CD4-positive, alpha-beta T cell (primary cell): ENCODE measurements at regions not wholly inside any gene's neighbourhood (a gene's known extent, or its start where the extent isn't known, plus 50 kb on each side); places are given as distances from the start of the nearest gene placed in this dataset.

Experiments used
- ATAC-seq: fragments of 200-7000 bp; cut with Tn5 transposase; one replicate; pipeline ENCODE4 v1.10.0; 2022; ENCODE audit warnings: mild to moderate bottlenecking; ENCODE audit not compliant: poor library complexity
- CTCF ChIA-PET: fragments of 350-600 bp; sonication (Branson Sonifier 250); formaldehyde crosslinking; loops from one replicate; lab custom pipeline; 2021; ENCODE audit warnings: antibody characterized with exemption, inconsistent platforms; lab: Charles Lee
- POLR2A ChIA-PET: fragments of 350-600 bp; sonication (Branson Sonifier 250); formaldehyde crosslinking; loops from one replicate; lab custom pipeline; 2021; ENCODE audit warnings: antibody characterized with exemption, inconsistent platforms; lab: Charles Lee
- DNase-seq, 14 experiments: peaks; one replicate each; pipeline ENCODE4 v3.0.0-alpha.2; 2013 to 2020; ENCODE audit warnings: mixed read lengths in 2 of 14
- H3K27ac ChIP-seq, 2 donors: one replicate each; pipeline versions ENCODE4 v1.5.1 to v1.7.0; 2013; ENCODE audit warnings: low read length in 2 of 2, low read depth in 1 of 2, mild to moderate bottlenecking in 1 of 2
- H3K27me3 ChIP-seq, 2 experiments: 1 replicate in 1 of 2; 2 replicates in 1 of 2; pipeline versions ENCODE4 v1.6.1 to v1.7.0; 2013; ENCODE audit warnings: low read length in 2 of 2, control low read depth in 1 of 2, mild to moderate bottlenecking in 1 of 2, moderate library complexity in 1 of 2; ENCODE audit not compliant: insufficient read depth in 2 of 2, control insufficient read depth in 1 of 2
- H3K36me3 ChIP-seq: one replicate; pipeline ENCODE4 v1.6.1; 2013; ENCODE audit warnings: low read length, control low read depth; ENCODE audit not compliant: insufficient read depth
- H3K4me1 ChIP-seq: one replicate; pipeline ENCODE4 v1.6.1; 2013; ENCODE audit warnings: low read length, control low read depth; ENCODE audit not compliant: insufficient read depth
- H3K4me3 ChIP-seq: one replicate; pipeline ENCODE4 v1.5.1; 2013; ENCODE audit warnings: mild to moderate bottlenecking, low read length, moderate library complexity
- H3K9me3 ChIP-seq, 2 experiments: 1 replicate in 1 of 2; 2 replicates in 1 of 2; pipeline versions ENCODE4 v1.6.1 to v1.7.0; 2013; ENCODE audit warnings: low read length in 2 of 2, mild to moderate bottlenecking in 2 of 2, control low read depth in 1 of 2, moderate library complexity in 1 of 2; ENCODE audit not compliant: control insufficient read depth in 1 of 2, insufficient read depth in 1 of 2
- H3K27ac Mint-ChIP-seq: one replicate; pipeline ENCODE4 v1.8.0; 2020; ENCODE audit warnings: mixed read lengths
- H3K27me3 Mint-ChIP-seq: one replicate; pipeline ENCODE4 v1.8.0; 2021; ENCODE audit warnings: mixed read lengths
- H3K36me3 Mint-ChIP-seq: one replicate; pipeline ENCODE4 v1.8.0; 2021; ENCODE audit warnings: low read depth, mixed read lengths
- H3K4me1 Mint-ChIP-seq: one replicate; pipeline ENCODE4 v1.8.0; 2021; ENCODE audit warnings: low read depth, mixed read lengths
- H3K4me3 Mint-ChIP-seq: one replicate; pipeline ENCODE4 v1.8.0; 2020; ENCODE audit warnings: mild to moderate bottlenecking, mixed read lengths
- H3K9me3 Mint-ChIP-seq: one replicate; pipeline ENCODE4 v1.8.0; 2020; ENCODE audit warnings: mixed read lengths
- CTCF ChIP-seq: fragments of 200-600 bp; IDR thresholded peaks from one replicate; pipeline ENCODE4 v1.8.0; 2022; ENCODE audit warnings: antibody characterized with exemption, mild to moderate bottlenecking
- intact Hi-C, 2 experiments: fragments of 100-400 bp; cut with DNase I in 1 of 2; cut with micrococcal nuclease in 1 of 2; formaldehyde crosslinking; loops; one replicate each; pipeline versions ENCODE4 v1.15.1 to v1.9.0; 2023 to 2025; cut with DNase I, micrococcal nuclease

GRCh38 chr17:36825113-36825512, 112.2 kb upstream of the LHX1 start:
- no peak for ATAC-seq
- no peaks in the 10 kb centered on the region for H3K4me1 Mint-ChIP-seq
- no peaks in the 10 kb centered on the region for H3K9me3 Mint-ChIP-seq
- CTCF ChIA-PET: no interaction called here
- intact Hi-C loops: no loop called here
- peaks cover 19 to 35% of the 10 kb centered on the region in 2 experiments for H3K27me3 ChIP-seq
- peaks cover 58% of the 10 kb centered on the region for H3K27me3 Mint-ChIP-seq
- H3K36me3 ChIP-seq: no peaks in the 10 kb centered on the region
- H3K4me1 ChIP-seq: no peaks in the 10 kb centered on the region
- H3K4me3 ChIP-seq: no peak overlapping the region
- no peak overlapping the region for H3K27ac Mint-ChIP-seq
- no peaks in the 10 kb centered on the region for H3K36me3 Mint-ChIP-seq
- POLR2A ChIA-PET: no interaction called here
- no peak overlapping the region for H3K27ac ChIP-seq
- no peak for DNase-seq
- no peak overlapping the region for H3K4me3 Mint-ChIP-seq
- H3K9me3 ChIP-seq: peaks cover 0 to 4% of the 10 kb centered on the region in 2 experiments
- no peak for TF ChIP-seq CTCF

GRCh38 chr17:36825521-36825920, 111.8 kb upstream of the LHX1 start:
- Mint-ChIP-seq H3K9me3 (no peaks in the 10 kb centered on the region), H3K4me3 (no peak overlapping the region), H3K4me1 (no peaks in the 10 kb centered on the region), H3K36me3 (no peaks in the 10 kb centered on the region), H3K27me3 (peaks cover 58% of the 10 kb centered on the region), H3K27ac (no peak overlapping the region)
- Histone ChIP-seq H3K27me3 (peaks cover 19 to 33% of the 10 kb centered on the region in 2 experiments), H3K4me1 (no peaks in the 10 kb centered on the region), H3K27ac (no peak overlapping the region), H3K36me3 (no peaks in the 10 kb centered on the region), H3K9me3 (peaks cover 0 to 4% of the 10 kb centered on the region in 2 experiments), H3K4me3 (no peak overlapping the region)
- intact Hi-C loops: no loop called here
- POLR2A ChIA-PET: no interaction called here
- TF ChIP-seq CTCF: no peak
- DNase-seq (no peak), ATAC-seq (no peak)
- CTCF ChIA-PET: no interaction called here

- Histone ChIP-seq H3K4me1 (no peaks in the 10 kb centered on the region), H3K9me3 (peaks cover 0 to 4% of the 10 kb centered on the region in 2 experiments), H3K4me3 (no peak overlapping the region), H3K27ac (no peak overlapping the region), H3K36me3 (no peaks in the 10 kb centered on the region), H3K27me3 (peaks cover 19 to 29% of the 10 kb centered on the region in 2 experiments)
- no peak for ATAC-seq
- intact Hi-C loops: no loop called here
- Mint-ChIP-seq H3K4me1 (no peaks in the 10 kb centered on the region), H3K27me3 (peaks cover 58% of the 10 kb centered on the region), H3K9me3 (no peaks in the 10 kb centered on the region), H3K36me3 (no peaks in the 10 kb centered on the region), H3K27ac (no peak overlapping the region), H3K4me3 (no peak overlapping the region)
- POLR2A ChIA-PET: no interaction called here
- TF ChIP-seq CTCF: no peak
- no peak for DNase-seq
- CTCF ChIA-PET: no interaction called here
Measured at GRCh38 chr17:36825951-36826350, 111.3 kb upstream of the LHX1 start.
